HEK293T (cell line): ENCODE measurements at regions not wholly inside any gene's neighbourhood (a gene's known extent, or its start where the extent isn't known, plus 50 kb on each side); places are given as distances from the start of the nearest gene placed in this dataset.

Experiments
- FOXM1 ChIP-seq: fragments of 450-650 bp; IDR thresholded peaks from 2 replicates; pipeline ENCODE4 v1.6.1; 2017; ENCODE audit warnings: mild to moderate bottlenecking, borderline replicate concordance
- HDGF ChIP-seq: fragments of 450-650 bp; IDR thresholded peaks from 2 replicates; pipeline ENCODE4 v1.6.1; 2017; ENCODE audit warnings: antibody characterized with exemption, borderline replicate concordance
- LEF1 ChIP-seq: fragments of 450-650 bp; IDR thresholded peaks from 2 replicates; pipeline ENCODE4 v1.6.1; 2017; ENCODE audit warnings: mild to moderate bottlenecking, borderline replicate concordance
- NFRKB ChIP-seq: fragments of 450-650 bp; IDR thresholded peaks from 2 replicates; pipeline ENCODE4 v1.6.1; 2016; ENCODE audit warnings: mild to moderate bottlenecking, moderate library complexity
- SUZ12 ChIP-seq: fragments of 450-650 bp; IDR thresholded peaks from 2 replicates; pipeline ENCODE4 v1.6.1; 2016; ENCODE audit warnings: mild to moderate bottlenecking

DNA sequence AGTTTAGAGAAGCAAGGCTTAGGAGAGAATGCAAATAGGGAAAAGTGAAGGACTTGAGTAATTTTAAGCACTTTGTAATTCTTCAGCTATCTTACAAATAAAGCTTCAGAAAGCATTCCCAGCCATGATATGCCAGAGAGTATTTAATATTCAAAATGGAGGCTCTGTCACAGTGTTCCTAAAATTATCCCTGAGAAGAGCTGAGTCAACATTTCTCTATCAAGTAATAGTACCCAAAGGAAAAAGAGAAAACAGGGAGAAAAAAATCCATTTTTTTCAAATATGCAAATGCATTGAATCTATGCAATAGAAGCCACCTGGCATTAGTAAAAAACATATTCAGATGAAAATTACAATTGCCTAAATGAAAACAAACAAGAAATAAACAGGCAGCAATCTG lies 392.6 kb upstream of the FAM174A start:
- TF ChIP-seq LEF1 (no peak), SUZ12 (no peak), NFRKB (no peak), FOXM1 (no peak), HDGF (no peak)
